ENCODE measurements at regions not wholly inside any gene's neighbourhood (a gene's known extent, or its start where the extent isn't known, plus 50 kb on each side); places are given as distances from the start of the nearest gene placed in this dataset.

GRCh38 chr2:140061240-140061639 lies 1281.0 kb upstream of the NXPH2 start:
- FAIRE-seq, result no peak

DNA sequence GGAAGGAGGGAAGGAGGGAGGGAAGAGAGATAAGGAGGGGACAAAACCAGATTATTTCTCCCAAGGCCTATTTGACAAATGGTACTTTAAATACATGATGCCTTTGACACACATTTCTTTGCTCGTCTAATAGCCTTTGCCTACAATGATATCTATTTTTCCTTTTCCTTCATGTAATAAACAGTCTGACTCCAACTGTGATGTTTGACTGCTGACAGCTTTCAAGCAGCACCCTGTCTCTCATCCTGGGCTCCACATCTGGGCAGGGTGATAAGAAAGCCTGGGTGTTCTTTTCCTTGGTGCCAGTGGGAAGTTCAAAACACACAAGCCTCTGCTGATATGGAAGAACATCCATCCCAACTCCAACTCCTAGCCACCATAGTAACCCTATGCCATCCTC lies 1277.7 kb upstream of the NXPH2 start:
- FAIRE-seq, result no peak

GRCh38 chr2:140041811-140042210 lies 1261.6 kb upstream of the NXPH2 start:
- no peak for FAIRE-seq

DNA sequence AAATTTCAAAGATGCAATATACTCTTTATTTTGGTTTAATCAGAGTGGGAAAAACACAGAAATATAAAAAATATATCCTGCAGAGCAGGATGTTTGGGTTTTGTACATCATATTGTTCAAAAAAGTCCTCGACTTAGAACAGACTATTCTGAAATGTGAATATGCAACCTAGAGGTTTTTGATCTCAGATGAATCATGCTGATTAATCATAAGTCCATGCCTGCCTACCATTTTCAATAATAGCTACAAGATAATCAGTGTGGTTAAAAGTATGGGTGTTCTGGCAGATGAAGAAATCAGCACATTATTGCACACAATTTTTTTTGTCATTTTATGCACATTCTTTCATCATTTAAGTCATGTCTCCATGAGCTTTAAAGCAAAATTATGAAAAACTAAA lies 1261.0 kb upstream of the NXPH2 start:
- no peak for FAIRE-seq

DNA sequence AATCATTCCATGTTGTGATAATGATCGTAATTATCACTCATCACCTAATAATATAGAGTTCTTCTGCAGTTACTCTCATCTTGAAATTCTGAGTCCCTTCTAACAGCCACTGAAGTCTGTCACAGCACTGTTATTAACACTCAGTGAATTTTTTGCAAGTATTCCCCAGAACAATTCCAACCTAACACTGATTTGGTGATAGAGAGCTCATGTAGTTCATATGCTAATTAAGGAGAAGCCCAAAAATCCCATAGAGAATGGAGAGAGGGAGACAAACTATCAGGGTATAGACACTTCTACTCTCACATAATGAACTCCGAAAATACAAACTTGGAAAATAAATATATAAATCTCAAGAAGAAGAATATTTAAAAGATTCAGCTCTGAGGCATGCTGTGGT lies 1253.4 kb upstream of the NXPH2 start:
- no peak for FAIRE-seq

GRCh38 chr2:140027966-140028365 lies 1247.8 kb upstream of the NXPH2 start:
- no peak for FAIRE-seq

GRCh38 chr2:140027320-140027719 lies 1247.1 kb upstream of the NXPH2 start:
- no peak for FAIRE-seq

- FAIRE-seq, result no peak
Observed at GRCh38 chr2:140023291-140023690, 1243.1 kb upstream of the NXPH2 start.

GRCh38 chr2:140018541-140018940 lies 1238.4 kb upstream of the NXPH2 start:
- FAIRE-seq, result no peak

DNA sequence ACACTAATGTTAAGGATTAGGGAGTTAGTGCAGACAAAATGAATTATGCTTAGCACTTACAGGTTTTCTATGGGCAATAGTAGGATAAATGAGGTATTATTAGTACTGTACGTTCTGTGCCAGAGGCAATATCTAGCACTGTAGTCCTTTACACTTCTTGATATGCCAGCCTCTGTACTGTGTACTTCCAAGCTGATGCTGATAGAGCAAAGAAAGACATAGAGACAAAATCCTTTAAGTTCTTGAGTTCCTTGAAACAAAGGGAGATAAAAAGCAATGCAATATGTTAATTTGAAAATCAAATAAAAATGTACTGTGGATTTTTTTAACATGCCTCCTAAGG lies 1234.0 kb upstream of the NXPH2 start:
- FAIRE-seq, result no peak

- FAIRE-seq, result no peak
Observed at GRCh38 chr2:140013545-140014203, 1233.5 kb upstream of the NXPH2 start.

DNA sequence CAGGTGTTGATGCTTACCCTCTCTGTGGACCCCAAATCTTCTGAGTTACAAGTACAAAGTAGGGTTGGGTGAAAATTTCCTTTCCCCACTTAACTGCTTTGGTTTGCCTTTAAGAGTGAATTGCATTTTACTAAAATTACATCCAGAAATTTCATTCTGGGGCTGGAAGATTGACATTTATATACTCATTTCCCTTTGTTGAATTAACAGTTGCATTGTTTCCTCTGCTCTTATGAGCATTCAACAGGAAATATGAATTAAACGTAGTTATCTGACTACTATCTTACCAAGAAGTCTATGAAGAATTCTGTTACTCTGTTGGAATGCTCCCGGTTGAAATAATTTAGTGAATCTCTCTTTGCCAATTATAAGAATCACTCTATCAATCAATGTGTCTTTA lies 1231.1 kb upstream of the NXPH2 start:
- no peak for FAIRE-seq

DNA sequence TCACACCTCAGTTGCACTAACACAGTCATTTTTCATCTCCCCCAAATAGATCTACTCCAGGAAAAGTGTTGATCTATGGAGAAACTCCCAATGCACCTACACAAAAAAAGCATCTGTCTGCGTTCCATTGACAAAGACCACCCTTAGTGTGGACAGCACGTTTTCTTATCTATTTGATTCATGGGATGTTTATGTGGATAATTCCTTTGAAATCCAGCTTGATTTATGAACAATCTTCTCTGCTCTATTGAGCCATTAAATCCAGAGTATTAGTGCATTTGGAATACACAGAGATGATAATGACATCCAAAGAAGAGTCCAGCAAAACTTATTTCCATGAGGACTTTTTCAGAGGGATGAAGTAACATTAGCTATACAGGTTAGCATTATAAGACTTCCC lies 1221.9 kb upstream of the NXPH2 start:
- no peak for FAIRE-seq

DNA sequence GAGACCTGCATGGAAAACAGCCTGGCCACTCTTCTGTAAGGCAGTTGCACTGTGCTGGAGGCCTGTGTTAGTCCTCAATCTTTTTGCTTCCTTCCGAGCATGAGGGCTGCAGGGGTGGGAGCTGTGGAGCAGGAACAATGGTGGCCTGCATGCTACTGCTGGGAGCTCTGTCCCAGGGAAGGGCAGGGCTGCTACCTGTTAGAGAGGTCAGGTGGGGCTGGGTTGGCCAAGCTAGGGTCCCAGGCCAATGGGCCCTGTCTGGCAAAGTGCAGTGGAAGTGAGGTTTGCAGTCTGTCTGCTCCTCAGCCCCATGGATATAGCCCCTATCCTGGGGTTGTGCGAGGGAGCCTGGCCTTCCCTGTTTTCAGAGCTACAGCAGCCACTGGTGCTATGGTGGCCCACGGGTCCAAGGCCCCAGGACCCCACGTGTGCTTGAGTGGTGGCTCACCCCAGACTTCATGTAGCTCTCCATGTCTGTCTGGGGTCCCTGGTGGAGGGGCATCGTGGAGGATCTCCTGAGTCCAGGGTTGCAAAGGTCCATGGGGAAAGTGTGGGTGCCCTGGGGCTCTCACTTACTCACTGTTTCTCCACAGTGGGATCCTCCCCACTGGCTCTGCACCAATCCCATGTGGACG lies 1212.6 kb upstream of the NXPH2 start:
- FAIRE-seq, result no peak

GRCh38 chr2:139992078-139992477 lies 1211.9 kb upstream of the NXPH2 start:
- FAIRE-seq, result no peak

GRCh38 chr2:139990646-139991335 lies 1210.6 kb upstream of the NXPH2 start:
- no peak for FAIRE-seq

- FAIRE-seq, result no peak
Observed at GRCh38 chr2:139969323-139969722, 1189.1 kb upstream of the NXPH2 start.

- FAIRE-seq, result no peak
Observed at GRCh38 chr2:139968588-139968987, 1188.4 kb upstream of the NXPH2 start.

DNA sequence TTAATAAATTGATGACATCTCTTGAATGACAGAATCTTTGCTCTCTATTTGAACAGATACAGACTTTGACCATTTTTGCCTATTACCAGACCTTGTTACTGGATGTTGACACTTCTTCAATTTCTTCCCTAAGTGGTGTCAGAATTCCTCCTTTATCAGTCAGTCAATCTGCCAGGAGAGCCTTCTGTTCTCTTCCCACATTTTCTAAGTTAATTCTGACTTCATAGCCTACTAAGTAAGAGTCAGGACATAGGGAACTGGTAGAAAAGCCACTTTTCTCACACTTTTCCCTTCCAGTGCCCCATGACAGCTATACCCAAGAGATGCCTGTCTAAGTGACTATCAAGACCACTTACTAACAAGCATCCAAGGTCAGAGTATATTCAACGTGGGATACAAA lies 1187.5 kb upstream of the NXPH2 start:
- FAIRE-seq, result no peak

- FAIRE-seq, result no peak
Observed at GRCh38 chr2:139964721-139965440, 1184.7 kb upstream of the NXPH2 start.

GRCh38 chr2:139963863-139964355 lies 1183.7 kb upstream of the NXPH2 start:
- no peak for FAIRE-seq

DNA sequence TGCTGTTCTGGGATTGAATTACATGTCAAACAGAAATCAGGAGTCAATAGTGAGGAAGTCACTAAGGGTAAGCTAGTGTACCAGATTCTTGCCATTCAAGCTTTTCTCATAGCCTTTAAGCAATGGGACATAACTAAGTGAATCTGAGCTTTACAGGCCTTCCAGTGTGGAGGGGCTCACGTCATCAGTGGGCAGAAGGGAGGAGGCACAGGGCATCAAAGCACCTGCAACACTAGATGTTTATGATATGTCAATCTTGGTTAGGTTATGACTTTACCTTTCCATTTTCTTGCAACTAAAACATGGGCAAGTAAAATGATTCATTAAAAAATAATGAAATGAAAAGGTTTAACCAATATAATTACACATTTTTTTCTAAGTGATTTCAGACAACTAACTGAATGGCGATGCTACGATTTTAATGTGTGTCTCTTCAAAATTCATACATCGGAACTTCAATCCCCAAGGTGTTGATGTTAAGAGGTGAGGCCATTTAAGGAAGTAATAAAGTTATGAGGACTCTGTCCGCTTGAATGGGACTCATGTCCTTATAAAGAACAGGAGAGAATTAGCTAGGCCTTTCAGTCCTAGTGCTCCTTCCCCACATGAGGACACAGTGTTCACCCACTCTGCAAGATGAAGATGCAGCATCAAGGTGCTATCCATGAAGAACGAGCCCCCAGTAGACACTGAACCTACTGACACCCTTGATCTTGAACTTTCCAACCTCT lies 1169.2 kb upstream of the NXPH2 start:
- FAIRE-seq, result no peak

- FAIRE-seq, result no peak
Observed at GRCh38 chr2:139946690-139947089, 1166.5 kb upstream of the NXPH2 start.
